ENCODE measurements at regions not wholly inside any gene's neighbourhood (a gene's known extent, or its start where the extent isn't known, plus 50 kb on each side); places are given as distances from the start of the nearest gene placed in this dataset.
A peak's percentile ranks its signal among the peaks of the same experiment; 100 is the strongest.
"Not testable (repeated sequence)": the region's sequence is repeated elsewhere in the genome, so short reads cannot be mapped to it uniquely, and the experiment has no call there.

GRCh38 chr2:186181625-186182024 is 304.4 kb upstream of the ZC3H15 start:
- ChIA-PET POLR2A (no interaction called here), CTCF (no interaction called here)
- ATAC-seq, result no peak
- Mint-ChIP-seq H3K4me1 (no peaks in the 10 kb centered on the region), H3K27ac (no peak overlapping the region), H3K36me3 (0 out of 2 replicates have a peak, but pooled peaks cover under 1% of the 10 kb centered on the region), H3K4me3 (no peak overlapping the region), H3K9me3 (peaks cover 6% of the 10 kb centered on the region), H3K27me3 (ENCODE audit: low read depth) (no peaks in the 10 kb centered on the region)
- DNase-seq (ENCODE audit: low spot score), result no peak
- TF ChIP-seq HMGXB4 (CRISPR knock-in tag; IDR thresholded peaks at IDR 0.05) (no peak), GABPB1 (CRISPR knock-in tag; IDR thresholded peaks at IDR 0.05) (peak; percentile 79)

GRCh38 chr2:186182366-186182765 is 303.7 kb upstream of the ZC3H15 start:
- H3K4me1 Mint-ChIP-seq; H3K36me3 Mint-ChIP-seq; CTCF ChIA-PET; H3K27me3 Mint-ChIP-seq (ENCODE audit: low read depth); H3K4me3 Mint-ChIP-seq; ATAC-seq; POLR2A ChIA-PET; DNase-seq (ENCODE audit: low spot score); H3K27ac Mint-ChIP-seq: not testable (repeated sequence)
- H3K9me3 Mint-ChIP-seq, result peaks cover 12% of the 10 kb centered on the region

- POLR2A ChIA-PET, result no interaction called here
- Mint-ChIP-seq H3K4me3 (no peak overlapping the region), H3K27ac (no peak overlapping the region), H3K27me3 (ENCODE audit: low read depth) (no peaks in the 10 kb centered on the region), H3K36me3 (peaks cover 7% of the 10 kb centered on the region; the same call in 1 of the 2 replicates), H3K9me3 (peaks cover 12% of the 10 kb centered on the region), H3K4me1 (no peaks in the 10 kb centered on the region)
- DNase-seq (ENCODE audit: low spot score) (no peak), ATAC-seq (no peak)
- CTCF ChIA-PET, result no interaction called here
- TF ChIP-seq CREM (CRISPR knock-in tag; IDR thresholded peaks at IDR 0.05), result no peak
- no peak for TF ChIP-seq ETV6 (CRISPR knock-in tag; IDR thresholded peaks at IDR 0.05)
- no peak for TF ChIP-seq PRDM15 (CRISPR knock-in tag; IDR thresholded peaks at IDR 0.05)
- TF ChIP-seq ZNF423 (CRISPR knock-in tag; IDR thresholded peaks at IDR 0.05), result no peak
- TF ChIP-seq FOXK1 (CRISPR knock-in tag; IDR thresholded peaks at IDR 0.05), result no peak
- TF ChIP-seq ZNF219 (CRISPR knock-in tag; IDR thresholded peaks at IDR 0.05; ENCODE audit: borderline replicate concordance), result no peak
These were observed 302.7 kb upstream of the ZC3H15 start for GRCh38 chr2:186183406-186183805.

- ATAC-seq, result no peak
- CTCF ChIA-PET, result no interaction called here
- Mint-ChIP-seq H3K27ac (no peak overlapping the region), H3K4me3 (no peak overlapping the region), H3K36me3 (peaks cover 10% of the 10 kb centered on the region; the same call in 1 of the 2 replicates), H3K4me1 (no peaks in the 10 kb centered on the region), H3K27me3 (ENCODE audit: low read depth) (no peaks in the 10 kb centered on the region), H3K9me3 (peaks cover 17% of the 10 kb centered on the region)
- DNase-seq (ENCODE audit: low spot score), result no peak
- POLR2A ChIA-PET, result no interaction called here
- TF ChIP-seq CBFB (CRISPR knock-in tag; IDR thresholded peaks at IDR 0.05; ENCODE audit: low read depth), result no peak
- TF ChIP-seq CDX4 (CRISPR knock-in tag; IDR thresholded peaks at IDR 0.05; ENCODE audit: borderline replicate concordance), result no peak
- TF ChIP-seq NR3C1 (CRISPR knock-in tag; conservative IDR thresholded peaks at IDR 0.05; ENCODE audit: low read depth), result no peak
- TF ChIP-seq GTF2I (CRISPR knock-in tag; conservative IDR thresholded peaks at IDR 0.05), result no peak
- no peak for TF ChIP-seq ZSCAN18 (CRISPR knock-in tag; IDR thresholded peaks at IDR 0.05)
- TF ChIP-seq ZNF396 (CRISPR knock-in tag; IDR thresholded peaks at IDR 0.05; ENCODE audit: borderline replicate concordance), result no peak
- no peak for TF ChIP-seq JUN (CRISPR knock-in tag; IDR thresholded peaks at IDR 0.05)
- TF ChIP-seq NFE2L1 (CRISPR knock-in tag; IDR thresholded peaks at IDR 0.05), result no peak
- no peak for TF ChIP-seq STAT6 (CRISPR knock-in tag; conservative IDR thresholded peaks at IDR 0.05; ENCODE audit: low read depth)
- TF ChIP-seq RORB (CRISPR knock-in tag; IDR thresholded peaks at IDR 0.05), result no peak
- no peak for TF ChIP-seq GABPB1 (CRISPR knock-in tag; IDR thresholded peaks at IDR 0.05)
These were observed 298.2 kb upstream of the ZC3H15 start for GRCh38 chr2:186187854-186188253.

Data from WTC11 (cell line).